ENCODE measurements at regions not wholly inside any gene's neighbourhood (a gene's known extent, or its start where the extent isn't known, plus 50 kb on each side); places are given as distances from the start of the nearest gene placed in this dataset.
"Not testable (repeated sequence)": the region's sequence is repeated elsewhere in the genome, so short reads cannot be mapped to it uniquely, and the experiment has no call there.

DNA sequence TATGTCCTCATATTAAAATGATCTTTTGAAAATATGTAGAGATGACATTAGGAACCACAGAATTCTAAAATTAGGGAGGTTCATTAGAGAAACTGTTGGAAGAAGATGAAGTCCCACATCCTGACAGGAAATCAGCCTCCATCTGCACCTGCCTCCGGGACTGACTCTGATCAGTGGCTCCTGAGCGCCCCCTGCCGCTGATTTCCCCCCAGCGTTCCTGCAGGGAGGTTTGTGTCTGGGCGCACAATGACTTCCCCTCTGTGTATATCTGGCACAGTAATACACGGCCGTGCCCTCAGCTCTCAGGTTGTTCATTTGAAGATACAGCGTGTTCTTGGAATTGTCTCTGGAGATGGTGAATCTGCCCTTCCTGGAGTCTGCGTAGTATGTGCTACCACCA lies 883.8 kb downstream of the TMEM121 start:
- DNase-seq (ENCODE audit: low read depth in 1 of 2, low spot score in 2 of 2); H3K14ac ChIP-seq (ENCODE audit: insufficient read length); H3K27me3 ChIP-seq (replicated peaks in 1 of 4; ENCODE audit: control insufficient read depth in 3 of 4, extremely low read depth in 1 of 4, insufficient read depth in 3 of 4, low read length in 3 of 4); H2BK12ac ChIP-seq (ENCODE audit: low read depth, low read length); H4K8ac ChIP-seq (ENCODE audit: extremely low read depth, insufficient read depth, low read length); H2AK5ac ChIP-seq (ENCODE audit: low read depth, low read length); H3K79me2 ChIP-seq (ENCODE audit: control insufficient read depth in 1 of 2, insufficient read depth in 2 of 2, low read length in 2 of 2); CTCF ChIA-PET (ENCODE audit: partially characterized antibody); H3K9ac ChIP-seq (replicated peaks in 1 of 4; ENCODE audit: extremely low read depth in 1 of 4, low read depth in 3 of 4, low read length in 3 of 4); H4K91ac ChIP-seq (replicated peaks; ENCODE audit: insufficient read length, low read length); H2BK120ac ChIP-seq (replicated peaks; ENCODE audit: low read depth, low read length); H2BK15ac ChIP-seq (ENCODE audit: low read length); H4K5ac ChIP-seq (ENCODE audit: insufficient read length, low read depth, low read length); H3K27ac ChIP-seq (ENCODE audit: low read depth, low read length); H3K4me1 ChIP-seq (replicated peaks in 1 of 4; ENCODE audit: control insufficient read depth in 3 of 4, insufficient read depth in 4 of 4, low read length in 3 of 4); H3K79me1 ChIP-seq (ENCODE audit: low read depth, low read length); H3K23ac ChIP-seq (ENCODE audit: insufficient read length); H3K56ac ChIP-seq (replicated peaks; ENCODE audit: insufficient read length, low read depth, low read length); H3K36me3 ChIP-seq (ENCODE audit: control insufficient read depth in 2 of 4, insufficient read depth in 4 of 4, low read length in 3 of 4); H3K4me2 ChIP-seq (ENCODE audit: insufficient read depth in 1 of 2, low read depth in 2 of 2, low read length in 2 of 2); H4K20me1 ChIP-seq (replicated peaks in 1 of 2; ENCODE audit: control insufficient read depth in 1 of 2, insufficient read depth in 2 of 2, low read length in 2 of 2); H3K23me2 ChIP-seq (ENCODE audit: low read depth, low read length); H2BK20ac ChIP-seq (ENCODE audit: low read length); FAIRE-seq; H3K4me3 ChIP-seq (ENCODE audit: extremely low read depth in 1 of 4, insufficient read depth in 2 of 4, low read depth in 3 of 4, low read length in 4 of 4); POLR2A ChIA-PET (ENCODE audit: partially characterized antibody); H2BK5ac ChIP-seq (ENCODE audit: low read depth, low read length); H3K4ac ChIP-seq (replicated peaks; ENCODE audit: insufficient read length, low read depth, low read length); H2AFZ ChIP-seq (ENCODE audit: low read length); H3K18ac ChIP-seq (ENCODE audit: extremely low read depth, low read length): not testable (repeated sequence)
- peaks cover 32 to 35% of the 10 kb centered on the region in 2 experiments for H3K9me3 ChIP-seq (ENCODE audit: insufficient read depth in 2 of 2, low read depth in 1 of 2, low read length in 1 of 2)
- 80% methylated on average over 9 of the region's 9 CpGs; no CpG with 5 or more reads in 1 of the 2 experiments for WGBS, 2 experiments (ENCODE audit: extremely low coverage in 1 of 2, insufficient coverage in 1 of 2, insufficient read length in 1 of 2, insufficient replicate concordance in 2 of 2, low coverage in 1 of 2, low lambda C conversion rate in 2 of 2, missing lambda C conversion rate in 1 of 2)

All from H1 (cell line).